Stomach (tissue), 8 donors: ENCODE measurements at regions not wholly inside any gene's neighbourhood (a gene's known extent, or its start where the extent isn't known, plus 50 kb on each side); places are given as distances from the start of the nearest gene placed in this dataset.

ENCODE experiments used
- DNase-seq, 2 donors: peaks; one replicate each; pipeline versions ENCODE4 v3.0.0 to v3.0.0-alpha.2; 2013 to 2019
- H3K27ac ChIP-seq, 5 donors: fragments of 200-600 bp in 4 of 5; sonication (generic) in 4 of 5; one replicate each; pipeline ENCODE4 v1.5.1; 2013 to 2019; ENCODE audit warnings: mild to moderate bottlenecking in 1 of 5, moderate library complexity in 1 of 5
- H3K27me3 ChIP-seq, 3 donors: fragments of 200-600 bp; sonication (generic); one replicate each; pipeline ENCODE4 v1.5.1; 2017 to 2019; ENCODE audit warnings: mixed run types in 1 of 3
- H3K36me3 ChIP-seq, 4 donors: fragments of 200-600 bp; sonication (generic); 1 replicate in 3 of 4; 2 replicates in 1 of 4; pipeline ENCODE4 v1.5.1; 2016 to 2019
- H3K4me1 ChIP-seq, 4 donors: fragments of 200-600 bp; sonication (generic); one replicate each; pipeline ENCODE4 v1.5.1; 2016 to 2019
- H3K4me3 ChIP-seq, 4 donors: fragments of 200-600 bp; sonication (generic) in 3 of 4; one replicate each; pipeline ENCODE4 v1.5.1; 2016 to 2019; ENCODE audit warnings: mild to moderate bottlenecking in 1 of 4
- H3K9me3 ChIP-seq, 4 donors: fragments of 200-600 bp; sonication (generic); one replicate each; pipeline ENCODE4 v1.5.1; 2016 to 2019
- CTCF ChIP-seq, 7 experiments: fragments of 450-650 bp in 4 of 7; fragments of 200-600 bp in 3 of 7; sonication (generic) in 3 of 7; IDR thresholded peaks; one replicate each; pipeline ENCODE4 v1.5.1; 2016 to 2019; ENCODE audit warnings: antibody characterized with exemption in 7 of 7, control low read depth in 2 of 7, mild to moderate bottlenecking in 1 of 7
- EP300 ChIP-seq: sonication (generic); formaldehyde crosslinking; IDR thresholded peaks from one replicate; pipeline ENCODE4 v1.6.1; 2017; ENCODE audit warnings: antibody characterized with exemption
- POLR2A ChIP-seq, 4 donors: fragments of 450-650 bp; IDR thresholded peaks; one replicate each; pipeline ENCODE4 v1.6.1; 2016; ENCODE audit warnings: antibody characterized with exemption in 4 of 4, control low read depth in 2 of 4, mild to moderate bottlenecking in 1 of 4, moderate library complexity in 1 of 4
- POLR2AphosphoS5 ChIP-seq, 3 donors: sonication (generic); formaldehyde crosslinking; IDR thresholded peaks; one replicate each; pipeline ENCODE4 v1.6.1; 2016; ENCODE audit warnings: antibody characterized with exemption in 3 of 3
- WGBS, 5 donors: extraction: QIAGEN DNeasy Blood & Tissue Kit in 3 of 5; methylation state at CpG; one replicate each; pipeline versions ENCODE4 v1.1.5 to v1.1.7; 2013 to 2018; 5-methylcytosine and 5-hydroxymethylcytosine counted together
- intact Hi-C: fragments of 100-400 bp; cut with DNase I; formaldehyde crosslinking; loops from one replicate; pipeline ENCODE4 v1.15.1; 2023; ENCODE audit warnings: low total_unique reads
- donor health status: healthy with polysubstance abuse.
- donor health status: Bipolar disorder and iron deficiency.
- donor health status: healthy.

DNA sequence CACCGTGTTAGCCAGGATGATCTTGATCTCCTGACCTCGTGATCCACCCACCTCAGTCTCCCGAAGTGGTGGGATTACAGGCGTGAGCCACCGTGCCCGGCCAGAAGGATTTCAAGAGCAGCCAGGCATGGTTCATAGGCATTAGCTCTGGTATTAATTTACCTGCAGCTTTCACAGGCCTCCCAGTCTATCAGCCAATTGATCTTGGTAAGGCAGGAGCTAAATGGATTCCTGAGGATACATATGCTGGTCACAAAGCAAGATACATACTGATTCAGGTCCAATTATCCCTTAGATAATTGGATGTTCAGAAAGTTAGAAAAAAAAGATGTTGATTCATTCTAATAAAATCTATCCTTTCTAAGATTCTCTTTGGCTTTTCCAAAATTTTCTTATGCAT is 487.1 kb downstream of the TLE1 start:
- no peak overlapping the region for H3K27ac ChIP-seq
- intact Hi-C loops, result no loop called here
- no peaks in the 10 kb centered on the region for H3K27me3 ChIP-seq
- H3K9me3 ChIP-seq, result peaks cover 0 to 6% (median 0%) of the 10 kb centered on the region in 4 donors
- no peaks in the 10 kb centered on the region for H3K36me3 ChIP-seq
- no peak overlapping the region for H3K4me3 ChIP-seq
- 87 to 96% (median 92%) methylated on average over 6 of the region's 6 CpGs for WGBS, 5 donors
- TF ChIP-seq POLR2AphosphoS5 (IDR thresholded peaks at IDR 0.05), result no peak
- TF ChIP-seq CTCF (IDR thresholded peaks at IDR 0.05), result no peak
- no peak for TF ChIP-seq POLR2A (IDR thresholded peaks at IDR 0.05)
- TF ChIP-seq EP300, result no peak
- H3K4me1 ChIP-seq, result no peaks in the 10 kb centered on the region
- DNase-seq, result no peak

- no peaks in the 10 kb centered on the region for H3K9me3 ChIP-seq
- DNase-seq, result no peak
- no peaks in the 10 kb centered on the region for H3K4me1 ChIP-seq
- H3K27me3 ChIP-seq, result no peaks in the 10 kb centered on the region
- no peak overlapping the region for H3K4me3 ChIP-seq
- TF ChIP-seq POLR2AphosphoS5 (IDR thresholded peaks at IDR 0.05) (no peak), CTCF (IDR thresholded peaks at IDR 0.05) (no peak), EP300 (no peak), POLR2A (IDR thresholded peaks at IDR 0.05) (no peak)
- 86 to 92% (median 87%) methylated on average over 4 of the region's 4 CpGs for WGBS, 5 donors
- H3K27ac ChIP-seq, result no peak overlapping the region
- intact Hi-C loops, result no loop called here
- no peaks in the 10 kb centered on the region for H3K36me3 ChIP-seq
Measured at GRCh38 chr9:81195206-81195605, 494.1 kb downstream of the TLE1 start.

DNA sequence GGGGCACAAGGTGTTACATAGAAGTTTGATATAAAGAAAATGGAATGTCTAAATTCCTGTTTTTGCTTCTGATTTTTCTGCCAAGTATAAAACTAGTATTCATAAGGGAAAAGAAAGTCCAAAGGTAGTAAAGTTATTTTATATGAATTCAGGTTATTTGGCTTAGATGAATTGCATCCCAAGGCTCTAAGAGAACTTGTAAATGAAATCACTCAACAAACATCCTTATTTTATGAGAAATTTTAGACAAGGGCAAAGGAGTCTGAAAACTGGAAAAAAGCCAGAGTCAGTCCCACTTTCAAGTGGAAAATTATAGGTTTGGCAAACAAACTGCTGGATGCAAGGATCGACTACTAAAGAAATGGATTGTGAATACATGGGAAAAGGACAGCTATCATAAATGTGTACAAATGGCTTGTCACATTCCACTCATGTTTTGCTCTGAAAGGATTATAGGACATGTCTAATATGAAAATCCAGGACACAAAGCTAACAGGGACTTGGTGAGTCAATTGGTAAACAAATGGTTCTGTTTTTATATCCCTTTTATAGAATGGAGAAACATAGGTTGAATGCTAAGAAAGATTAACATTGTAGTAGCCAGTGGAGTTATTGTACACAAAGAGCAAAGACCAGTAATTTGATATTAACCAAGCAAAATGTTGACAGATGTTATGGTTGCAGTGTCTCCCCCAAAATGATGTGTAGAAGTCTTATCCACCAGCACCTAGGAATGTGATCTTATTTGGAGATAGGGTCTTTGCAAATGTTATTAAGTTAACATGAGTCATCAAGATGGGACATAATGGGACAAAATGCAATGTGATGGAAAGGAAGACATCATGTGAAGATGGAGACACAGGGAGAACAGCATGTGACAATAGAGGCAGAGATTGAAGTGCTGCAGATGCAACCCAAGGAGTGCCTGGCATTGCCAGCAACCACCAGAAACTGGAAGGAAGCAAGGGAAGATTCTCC is 495.7 kb downstream of the TLE1 start:
- WGBS, 5 donors, result 54 to 65% (median 58%) methylated on average over 1 of the region's 1 CpG
- no peaks in the 10 kb centered on the region for H3K4me1 ChIP-seq
- TF ChIP-seq EP300 (no peak), CTCF (IDR thresholded peaks at IDR 0.05) (no peak), POLR2AphosphoS5 (IDR thresholded peaks at IDR 0.05) (no peak), POLR2A (IDR thresholded peaks at IDR 0.05) (no peak)
- no peaks in the 10 kb centered on the region for H3K36me3 ChIP-seq
- intact Hi-C loops, result no loop called here
- H3K9me3 ChIP-seq, result no peaks in the 10 kb centered on the region
- DNase-seq, result no peak
- H3K27me3 ChIP-seq, result no peaks in the 10 kb centered on the region
- no peak overlapping the region for H3K4me3 ChIP-seq
- H3K27ac ChIP-seq, result no peak overlapping the region

DNA sequence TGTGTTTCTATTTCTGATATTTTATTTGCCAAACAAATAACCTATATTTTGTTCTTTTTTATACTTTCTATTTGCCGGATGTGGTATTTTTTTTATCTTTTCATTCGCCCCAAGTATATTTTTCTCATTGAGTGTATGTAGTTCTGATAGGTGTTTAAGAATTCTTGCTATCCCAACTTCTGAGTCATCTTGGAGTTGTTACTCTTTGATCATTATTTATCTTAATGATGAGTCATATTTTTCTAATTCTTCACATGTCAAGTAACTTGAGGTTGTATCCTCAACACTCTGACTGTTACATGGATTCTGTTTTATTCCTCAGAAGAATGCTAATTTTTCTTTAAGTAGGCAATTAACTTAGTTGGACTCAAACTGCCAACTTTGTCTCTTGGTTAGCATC is 498.1 kb downstream of the TLE1 start:
- WGBS, 5 donors, result 90 to 96% (median 95%) methylated on average over 2 of the region's 2 CpGs
- H3K36me3 ChIP-seq, result no peaks in the 10 kb centered on the region
- no peak overlapping the region for H3K4me3 ChIP-seq
- no peak for DNase-seq
- TF ChIP-seq CTCF (IDR thresholded peaks at IDR 0.05), result no peak
- TF ChIP-seq EP300, result no peak
- TF ChIP-seq POLR2AphosphoS5 (IDR thresholded peaks at IDR 0.05), result no peak
- intact Hi-C loops, result no loop called here
- no peaks in the 10 kb centered on the region for H3K27me3 ChIP-seq
- H3K4me1 ChIP-seq, result no peaks in the 10 kb centered on the region
- no peaks in the 10 kb centered on the region for H3K9me3 ChIP-seq
- H3K27ac ChIP-seq, result no peak overlapping the region
